IMR-90 (cell line): ENCODE measurements at regions not wholly inside any gene's neighbourhood (a gene's known extent, or its start where the extent isn't known, plus 50 kb on each side); places are given as distances from the start of the nearest gene placed in this dataset.

Experiments
- ATAC-seq: fragments of 200-7000 bp; cut with Tn5 transposase; 2 replicates; pipeline ENCODE4 v1.9.1; 2020; ENCODE audit warnings: low read depth, mild to moderate bottlenecking, moderate library complexity
- BruUV-seq: library from RNA; stranded (reverse); fragments of 400-500 nt; replicated peaks from 2 replicates; lab custom pipeline; 2021; lab: Mats Ljungman, UMichigan
- CTCF ChIA-PET: fragments of 300-600 bp; formaldehyde crosslinking; extraction: SDS; loops from one replicate; lab custom pipeline; 2021; ENCODE audit warnings: antibody characterized with exemption; lab: Yijun Ruan, JAX
- POLR2A ChIA-PET: fragments of 300-600 bp; sonication (Branson Sonifier 250); formaldehyde crosslinking; loops from one replicate; lab custom pipeline; 2022; ENCODE audit warnings: antibody characterized with exemption; ENCODE audit not compliant: unreplicated experiment; lab: Charles Lee
- DNase-seq: peaks from one replicate; pipeline ENCODE4 v3.0.0; 2013
- H2AFZ ChIP-seq: replicated peaks from 2 replicates; pipeline ENCODE3; 2013; ENCODE audit warnings: low read length, mild to moderate bottlenecking; ENCODE audit not compliant: poor library complexity
- H2AK5ac ChIP-seq: 2 replicates; pipeline ENCODE4 v1.6.1; 2013; ENCODE audit warnings: low read depth, low read length, inconsistent platforms
- H2AK9ac ChIP-seq: replicated peaks from 2 replicates; pipeline ENCODE3; 2013; ENCODE audit warnings: mild to moderate bottlenecking, low read depth, low read length, moderate library complexity; ENCODE audit not compliant: poor library complexity
- H2BK120ac ChIP-seq: 2 replicates; pipeline ENCODE4 v1.6.1; 2013; ENCODE audit warnings: low read depth, low read length, inconsistent platforms
- H2BK15ac ChIP-seq: 3 replicates; pipeline ENCODE4 v1.6.1; 2013; ENCODE audit warnings: low read depth, low read length, inconsistent platforms
- H2BK20ac ChIP-seq: 2 replicates; pipeline ENCODE4 v1.6.1; 2013; ENCODE audit warnings: low read depth, mild to moderate bottlenecking, inconsistent platforms, low read length, moderate library complexity
- H2BK5ac ChIP-seq: 2 replicates; pipeline ENCODE4 v1.6.1; 2013; ENCODE audit warnings: mild to moderate bottlenecking, low read depth, low read length, inconsistent platforms; ENCODE audit not compliant: poor library complexity, severe bottlenecking
- H3K14ac ChIP-seq: replicated peaks from 2 replicates; pipeline ENCODE4 v1.6.1; 2013; ENCODE audit warnings: low read depth, low read length, inconsistent platforms
- H3K18ac ChIP-seq: 2 replicates; pipeline ENCODE4 v1.6.1; 2013; ENCODE audit warnings: low read depth, low read length, control low read depth
- H3K23ac ChIP-seq: 2 replicates; pipeline ENCODE4 v1.6.1; 2013; ENCODE audit warnings: low read depth, low read length, inconsistent platforms
- H3K27ac ChIP-seq: 2 replicates; pipeline ENCODE4 v1.5.1; 2013; ENCODE audit warnings: mild to moderate bottlenecking, control low read depth, low read length; ENCODE audit not compliant: insufficient read depth
- H3K27me3 ChIP-seq: 2 replicates; pipeline ENCODE4 v1.6.1; 2013; ENCODE audit warnings: low read length; ENCODE audit not compliant: control insufficient read depth, insufficient read depth
- H3K36me3 ChIP-seq: 2 replicates; pipeline ENCODE4 v1.6.1; 2013; ENCODE audit warnings: low read length, mixed read lengths; ENCODE audit not compliant: control insufficient read depth, insufficient read depth
- H3K4ac ChIP-seq: 2 replicates; pipeline ENCODE4 v1.6.1; 2013; ENCODE audit warnings: low read depth, low read length, inconsistent platforms
- H3K4me1 ChIP-seq: 2 replicates; pipeline ENCODE4 v1.6.1; 2013; ENCODE audit warnings: low read length, mixed read lengths; ENCODE audit not compliant: control insufficient read depth, insufficient read depth
- H3K4me2 ChIP-seq: 2 replicates; pipeline ENCODE4 v1.6.1; 2013; ENCODE audit warnings: low read depth, mild to moderate bottlenecking, control low read depth, low read length, moderate library complexity
- H3K4me3 ChIP-seq: 2 replicates; pipeline ENCODE4 v1.5.1; 2013; ENCODE audit warnings: low read depth, mild to moderate bottlenecking, control low read depth, low read length, moderate library complexity; ENCODE audit not compliant: insufficient read depth
- H3K56ac ChIP-seq: 2 replicates; pipeline ENCODE4 v1.6.1; 2013; ENCODE audit warnings: low read length, inconsistent platforms; ENCODE audit not compliant: insufficient read depth; ENCODE audit errors: extremely low read depth
- H3K79me1 ChIP-seq, 2 experiments: 2 replicates each; pipeline ENCODE4 v1.6.1; 2013; ENCODE audit warnings: low read length in 2 of 2, inconsistent platforms in 1 of 2, low read depth in 1 of 2
- H3K9ac ChIP-seq: 2 replicates; pipeline ENCODE4 v1.6.1; 2013; ENCODE audit warnings: low read depth, low read length, control low read depth
- H3K9me1 ChIP-seq: 2 replicates; pipeline ENCODE4 v1.6.1; 2013; ENCODE audit warnings: low read length, inconsistent platforms; ENCODE audit not compliant: insufficient read depth
- H3K9me3 ChIP-seq: 2 replicates; pipeline ENCODE4 v1.6.1; 2013; ENCODE audit warnings: low read length; ENCODE audit not compliant: control insufficient read depth, insufficient read depth
- H4K20me1 ChIP-seq: 2 replicates; pipeline ENCODE4 v1.6.1; 2013; ENCODE audit warnings: low read length, inconsistent platforms; ENCODE audit not compliant: insufficient read depth
- H4K5ac ChIP-seq: 2 replicates; pipeline ENCODE4 v1.6.1; 2013; ENCODE audit warnings: mild to moderate bottlenecking, low read depth, low read length, control low read depth
- H4K8ac ChIP-seq, 2 experiments: 2 replicates each; pipeline ENCODE4 v1.6.1; 2013; ENCODE audit warnings: low read depth in 2 of 2, low read length in 2 of 2, control low read depth in 1 of 2, inconsistent platforms in 1 of 2
- H4K91ac ChIP-seq: 2 replicates; pipeline ENCODE4 v1.6.1; 2013; ENCODE audit warnings: low read depth, low read length, inconsistent platforms; ENCODE audit not compliant: insufficient read depth
- CHD1 ChIP-seq: IDR thresholded peaks from 2 replicates; pipeline ENCODE4 v1.6.1; 2012; ENCODE audit warnings: low read depth, low read length, improper control_type of control experiment
- FOS ChIP-seq: fragments of 150-350 bp; IDR thresholded peaks from 2 replicates; pipeline ENCODE4 v1.6.1; 2016; ENCODE audit warnings: low read depth, low read length
- MAFK ChIP-seq: IDR thresholded peaks from 2 replicates; pipeline ENCODE4 v1.6.1; 2012; ENCODE audit warnings: low read depth, low read length, improper control_type of control experiment
- MAZ ChIP-seq: IDR thresholded peaks from 2 replicates; pipeline ENCODE4 v1.6.1; 2012; ENCODE audit warnings: low read depth, mild to moderate bottlenecking, low read length, improper control_type of control experiment, moderate library complexity, borderline replicate concordance
- MXI1 ChIP-seq: IDR thresholded peaks from 2 replicates; pipeline ENCODE4 v1.6.1; 2012; ENCODE audit warnings: low read depth, mild to moderate bottlenecking, low read length, moderate library complexity, borderline replicate concordance
- NFE2L2 ChIP-seq: fragments of 150-350 bp; IDR thresholded peaks from 2 replicates; pipeline ENCODE4 v1.6.1; 2016; ENCODE audit warnings: low read depth, mild to moderate bottlenecking, low read length
- RAD21 ChIP-seq: IDR thresholded peaks from 2 replicates; pipeline ENCODE4 v1.6.1; 2012; ENCODE audit warnings: low read length, improper control_type of control experiment
- RCOR1 ChIP-seq: IDR thresholded peaks from 2 replicates; pipeline ENCODE4 v1.6.1; 2012; ENCODE audit warnings: mild to moderate bottlenecking, low read length, improper control_type of control experiment; ENCODE audit not compliant: insufficient replicate concordance
- RFX5 ChIP-seq: IDR thresholded peaks from 2 replicates; pipeline ENCODE4 v1.8.0; 2012; ENCODE audit warnings: low read depth, mild to moderate bottlenecking, low read length, moderate library complexity
- SMC3 ChIP-seq: fragments of 150-350 bp; IDR thresholded peaks from 2 replicates; pipeline ENCODE4 v1.6.1; 2016; ENCODE audit warnings: low read depth, mild to moderate bottlenecking, antibody characterized with exemption, low read length, moderate library complexity
- WGBS, 2 experiments: methylation state at CpG; one replicate each; pipeline versions ENCODE4 v1.1.5 to v1.1.7; 2013; ENCODE audit warnings: missing lambda C conversion rate in 2 of 2; ENCODE audit not compliant: insufficient read length in 1 of 2; ENCODE audit errors: extremely low coverage in 2 of 2; 5-methylcytosine and 5-hydroxymethylcytosine counted together
- dilution Hi-C: fragments of 300-500 bp; cut with HindIII; formaldehyde crosslinking; loops from one replicate; pipeline ENCODE4 v1.14.3; 2018; ENCODE audit warnings: low sequenced_read_pairs; ENCODE audit not compliant: unreplicated experiment
- in situ Hi-C: fragments of 300-500 bp; cut with MboI; formaldehyde crosslinking; loops from 3 replicates; pipeline ENCODE4 v1.14.3; 2019; ENCODE audit warnings: low sequenced_read_pairs, inconsistent platforms, mixed read lengths
- intact Hi-C: fragments of 100-400 bp; cut with micrococcal nuclease; formaldehyde crosslinking; loops from 2 replicates; pipeline ENCODE4 v1.10.0; 2022
- TF ChIP-seq, protein P1 (sequence below): conservative IDR thresholded peaks from 2 replicates; pipeline ENCODE4 v1.5.1; 2012; ENCODE audit warnings: mild to moderate bottlenecking, low read depth, low read length, improper control_type of control experiment
- TF ChIP-seq, protein P2 (sequence below): fragments of 150-350 bp; IDR thresholded peaks from 2 replicates; pipeline ENCODE4 v1.6.1; 2017; ENCODE audit warnings: mild to moderate bottlenecking, antibody characterized with exemption, low read length, low read depth

DNA sequence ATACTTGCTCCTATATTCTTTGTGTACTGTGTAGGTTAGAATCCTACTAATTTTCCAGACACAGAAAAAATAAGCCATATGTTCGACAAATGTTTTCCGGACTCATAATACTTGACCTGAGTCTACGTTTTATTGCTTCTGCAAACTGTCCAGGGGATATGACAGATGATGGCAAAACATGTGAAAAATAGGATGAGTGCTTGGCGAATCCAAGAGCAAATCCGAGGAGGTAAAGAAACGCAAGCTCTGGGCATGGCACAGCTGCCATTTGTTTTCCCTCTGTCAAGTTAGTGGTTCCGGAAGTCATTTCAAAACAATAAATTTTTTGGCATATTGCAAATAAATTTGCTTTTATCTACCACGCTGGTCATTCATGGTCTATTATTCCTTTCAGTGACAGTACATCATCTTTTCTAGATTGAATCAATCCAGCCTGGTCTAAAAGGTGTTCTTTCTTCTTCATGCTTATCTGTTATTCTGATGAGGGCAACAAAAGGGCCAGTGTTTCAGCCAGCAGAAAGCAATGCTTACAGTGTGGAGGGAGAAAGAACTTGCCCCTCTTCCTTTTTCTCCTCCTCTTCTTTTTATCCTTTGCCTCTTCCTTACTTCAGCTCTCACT, 476.1 kb upstream of the SOX11 start:
- DNase-seq (no peak), ATAC-seq (no peak)
- H2AK9ac ChIP-seq: no peak overlapping the region
- no TSS peak for BruUV-seq
- no peak overlapping the region for H4K91ac ChIP-seq
- no peak overlapping the region for H3K27ac ChIP-seq
- no CpG with 5 or more reads among the region's 8 CpGs for WGBS, 2 experiments
- no peak overlapping the region for H3K4me3 ChIP-seq
- CTCF ChIA-PET: interaction anchor here (0.5 kb wide), 1 partner anchor 1012 kb away, joined by 3 read pairs; no protein-coding TSS in a partner anchor
- H3K9me3 ChIP-seq: peaks cover 14% of the 10 kb centered on the region
- no peak for TF ChIP-seq FOS
- TF ChIP-seq, protein P1, sequence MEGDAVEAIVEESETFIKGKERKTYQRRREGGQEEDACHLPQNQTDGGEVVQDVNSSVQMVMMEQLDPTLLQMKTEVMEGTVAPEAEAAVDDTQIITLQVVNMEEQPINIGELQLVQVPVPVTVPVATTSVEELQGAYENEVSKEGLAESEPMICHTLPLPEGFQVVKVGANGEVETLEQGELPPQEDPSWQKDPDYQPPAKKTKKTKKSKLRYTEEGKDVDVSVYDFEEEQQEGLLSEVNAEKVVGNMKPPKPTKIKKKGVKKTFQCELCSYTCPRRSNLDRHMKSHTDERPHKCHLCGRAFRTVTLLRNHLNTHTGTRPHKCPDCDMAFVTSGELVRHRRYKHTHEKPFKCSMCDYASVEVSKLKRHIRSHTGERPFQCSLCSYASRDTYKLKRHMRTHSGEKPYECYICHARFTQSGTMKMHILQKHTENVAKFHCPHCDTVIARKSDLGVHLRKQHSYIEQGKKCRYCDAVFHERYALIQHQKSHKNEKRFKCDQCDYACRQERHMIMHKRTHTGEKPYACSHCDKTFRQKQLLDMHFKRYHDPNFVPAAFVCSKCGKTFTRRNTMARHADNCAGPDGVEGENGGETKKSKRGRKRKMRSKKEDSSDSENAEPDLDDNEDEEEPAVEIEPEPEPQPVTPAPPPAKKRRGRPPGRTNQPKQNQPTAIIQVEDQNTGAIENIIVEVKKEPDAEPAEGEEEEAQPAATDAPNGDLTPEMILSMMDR: no peak
- no peak for TF ChIP-seq NFE2L2
- TF ChIP-seq RAD21: no peak
- no peak for TF ChIP-seq MAFK
- TF ChIP-seq RCOR1: no peak
- TF ChIP-seq, protein P2, sequence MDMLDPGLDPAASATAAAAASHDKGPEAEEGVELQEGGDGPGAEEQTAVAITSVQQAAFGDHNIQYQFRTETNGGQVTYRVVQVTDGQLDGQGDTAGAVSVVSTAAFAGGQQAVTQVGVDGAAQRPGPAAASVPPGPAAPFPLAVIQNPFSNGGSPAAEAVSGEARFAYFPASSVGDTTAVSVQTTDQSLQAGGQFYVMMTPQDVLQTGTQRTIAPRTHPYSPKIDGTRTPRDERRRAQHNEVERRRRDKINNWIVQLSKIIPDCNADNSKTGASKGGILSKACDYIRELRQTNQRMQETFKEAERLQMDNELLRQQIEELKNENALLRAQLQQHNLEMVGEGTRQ: no peak
- no peak for TF ChIP-seq SMC3
- no peak for TF ChIP-seq MAZ
- no peak for TF ChIP-seq RFX5
- TF ChIP-seq MXI1: no peak
- TF ChIP-seq CHD1: no peak
- no peaks in the 10 kb centered on the region for H3K4me1 ChIP-seq
- H3K18ac ChIP-seq: no peak overlapping the region
- no peak overlapping the region for H4K8ac ChIP-seq
- H2BK20ac ChIP-seq: no peak overlapping the region
- no peak overlapping the region for H4K5ac ChIP-seq
- no peaks in the 10 kb centered on the region for H3K79me1 ChIP-seq
- H4K20me1 ChIP-seq: no peaks in the 10 kb centered on the region
- H2AK5ac ChIP-seq: no peak overlapping the region
- H2BK120ac ChIP-seq: no peak overlapping the region
- intact Hi-C loops: no loop called here
- POLR2A ChIA-PET: no interaction called here
- H2BK15ac ChIP-seq: no peak overlapping the region
- no peak overlapping the region for H3K23ac ChIP-seq
- H2BK5ac ChIP-seq: no peak overlapping the region
- no peaks in the 10 kb centered on the region for H3K27me3 ChIP-seq
- dilution Hi-C loops: no loop called here
- no peak overlapping the region for H3K14ac ChIP-seq
- no peak overlapping the region for H3K56ac ChIP-seq
- H3K36me3 ChIP-seq: no peaks in the 10 kb centered on the region
- no peaks in the 10 kb centered on the region for H3K9me1 ChIP-seq
- H3K4ac ChIP-seq: no peak overlapping the region
- H2AFZ ChIP-seq: no peak overlapping the region
- in situ Hi-C loops: no loop called here
- H3K9ac ChIP-seq: no peak overlapping the region
- H3K4me2 ChIP-seq: no peak overlapping the region
